Mesodermal cell (in vitro differentiated cells): ENCODE measurements at regions not wholly inside any gene's neighbourhood (a gene's known extent, or its start where the extent isn't known, plus 50 kb on each side); places are given as distances from the start of the nearest gene placed in this dataset.

Experiments
- H3K27ac ChIP-seq: 2 replicates; pipeline ENCODE4 v1.7.0; 2013; ENCODE audit warnings: mild to moderate bottlenecking, low read depth, low read length, moderate library complexity; ENCODE audit not compliant: severe bottlenecking
- H3K36me3 ChIP-seq: 2 replicates; pipeline ENCODE4 v1.7.1; 2013; ENCODE audit warnings: mild to moderate bottlenecking, low read length, moderate library complexity; ENCODE audit not compliant: control insufficient read depth, insufficient read depth
- H3K4me1 ChIP-seq: one replicate; pipeline ENCODE4 v1.7.1; 2013; ENCODE audit warnings: mild to moderate bottlenecking, low read length; ENCODE audit not compliant: insufficient read depth, control insufficient read depth, poor library complexity, severe bottlenecking
- H3K4me3 ChIP-seq: 2 replicates; pipeline ENCODE4 v1.7.0; 2013; ENCODE audit warnings: low read length, control low read depth, mild to moderate bottlenecking; ENCODE audit not compliant: insufficient read depth, poor library complexity, severe bottlenecking; ENCODE audit errors: extremely low read depth
- H3K9me3 ChIP-seq: 2 replicates; pipeline ENCODE4 v1.7.1; 2013; ENCODE audit warnings: mild to moderate bottlenecking, low read length, moderate library complexity; ENCODE audit not compliant: control insufficient read depth
- whole genome bisulfite sequencing, 2 experiments: methylation state at CpG; one replicate each; pipeline ENCODE4 v1.1.5; 2013; ENCODE audit warnings: missing lambda C conversion rate in 2 of 2; ENCODE audit not compliant: insufficient coverage in 2 of 2; 5-methylcytosine and 5-hydroxymethylcytosine counted together

- no CpG with 5 or more reads among the region's 2 CpGs for WGBS, 2 experiments
- Histone ChIP-seq H3K4me3 (no peak overlapping the region), H3K9me3 (no peaks in the 10 kb centered on the region), H3K4me1 (no peaks in the 10 kb centered on the region), H3K27ac (no peak overlapping the region), H3K36me3 (no peaks in the 10 kb centered on the region)
Measured at GRCh38 chr13:50709058-50709457, 134.4 kb downstream of the DLEU7 start.

GRCh38 chr13:50711131-50711815 is 132.2 kb downstream of the DLEU7 start:
- 93 to 95% methylated on average over 4 to 5 of the region's 6 CpGs for WGBS, 2 experiments
- H3K4me1 ChIP-seq: no peaks in the 10 kb centered on the region
- H3K4me3 ChIP-seq: no peak overlapping the region
- no peak overlapping the region for H3K27ac ChIP-seq
- no peaks in the 10 kb centered on the region for H3K36me3 ChIP-seq
- H3K9me3 ChIP-seq: no peaks in the 10 kb centered on the region

GRCh38 chr13:50711996-50712395 is 131.5 kb downstream of the DLEU7 start:
- H3K36me3 ChIP-seq: no peaks in the 10 kb centered on the region
- 100% methylated on average over 1 of the region's 3 CpGs; no CpG with 5 or more reads in 1 of the 2 experiments for WGBS, 2 experiments
- no peak overlapping the region for H3K27ac ChIP-seq
- H3K9me3 ChIP-seq: no peaks in the 10 kb centered on the region
- no peaks in the 10 kb centered on the region for H3K4me1 ChIP-seq
- H3K4me3 ChIP-seq: no peak overlapping the region

- H3K4me3 ChIP-seq: no peak overlapping the region
Measured at GRCh38 chr13:50712456-50712855, 131.0 kb downstream of the DLEU7 start.

GRCh38 chr13:50712881-50713280 is 130.6 kb downstream of the DLEU7 start:
- Histone ChIP-seq H3K36me3 (no peaks in the 10 kb centered on the region), H3K27ac (no peak overlapping the region), H3K4me1 (no peaks in the 10 kb centered on the region), H3K9me3 (no peaks in the 10 kb centered on the region), H3K4me3 (no peak overlapping the region)
- WGBS, 2 experiments: 94 to 100% methylated on average over 5 to 7 of the region's 7 CpGs

More at GRCh38 chr13:50712456-50712855, 131.0 kb downstream of the DLEU7 start:
- no peaks in the 10 kb centered on the region for H3K9me3 ChIP-seq
- no peaks in the 10 kb centered on the region for H3K4me1 ChIP-seq
- no peak overlapping the region for H3K27ac ChIP-seq
- H3K36me3 ChIP-seq: no peaks in the 10 kb centered on the region
- WGBS, 2 experiments: 88 to 100% methylated on average over 1 of the region's 3 CpGs

GRCh38 chr13:50713523-50714248 is 129.8 kb downstream of the DLEU7 start:
- Histone ChIP-seq H3K36me3 (no peaks in the 10 kb centered on the region), H3K4me1 (no peaks in the 10 kb centered on the region), H3K27ac (no peak overlapping the region), H3K4me3 (no peak overlapping the region), H3K9me3 (no peaks in the 10 kb centered on the region)
- 93 to 98% methylated on average over 6 to 9 of the region's 12 CpGs for WGBS, 2 experiments

- H3K4me1 ChIP-seq: no peaks in the 10 kb centered on the region
- no peak overlapping the region for H3K4me3 ChIP-seq
- no peak overlapping the region for H3K27ac ChIP-seq
- no peaks in the 10 kb centered on the region for H3K9me3 ChIP-seq
- no peaks in the 10 kb centered on the region for H3K36me3 ChIP-seq
- WGBS, 2 experiments: 92 to 98% methylated on average over 7 to 12 of the region's 12 CpGs
Measured at GRCh38 chr13:50714891-50715290, 128.6 kb downstream of the DLEU7 start.

- Histone ChIP-seq H3K4me1 (no peaks in the 10 kb centered on the region), H3K36me3 (no peaks in the 10 kb centered on the region), H3K27ac (no peak overlapping the region), H3K4me3 (no peak overlapping the region), H3K9me3 (no peaks in the 10 kb centered on the region)
- WGBS, 2 experiments: 89 to 94% methylated on average over 9 to 12 of the region's 14 CpGs
Measured at GRCh38 chr13:50715402-50716146, 127.9 kb downstream of the DLEU7 start.

- H3K9me3 ChIP-seq: no peaks in the 10 kb centered on the region
- H3K27ac ChIP-seq: no peak overlapping the region
- H3K4me1 ChIP-seq: no peaks in the 10 kb centered on the region
- no peaks in the 10 kb centered on the region for H3K36me3 ChIP-seq
- no peak overlapping the region for H3K4me3 ChIP-seq
- 86 to 91% methylated on average over 3 to 7 of the region's 8 CpGs for WGBS, 2 experiments
Measured at GRCh38 chr13:50720861-50721671, 122.4 kb downstream of the DLEU7 start.

GRCh38 chr13:50721672-50721992 is 121.9 kb downstream of the DLEU7 start:
- no CpG with 5 or more reads among the region's 1 CpG for WGBS, 2 experiments
- H3K4me1 ChIP-seq: no peaks in the 10 kb centered on the region
- no peak overlapping the region for H3K27ac ChIP-seq
- H3K4me3 ChIP-seq: no peak overlapping the region
- H3K9me3 ChIP-seq: no peaks in the 10 kb centered on the region
- H3K36me3 ChIP-seq: no peaks in the 10 kb centered on the region
